ENCODE measurements at regions not wholly inside any gene's neighbourhood (a gene's known extent, or its start where the extent isn't known, plus 50 kb on each side); places are given as distances from the start of the nearest gene placed in this dataset.
"Not testable (repeated sequence)": the region's sequence is repeated elsewhere in the genome, so short reads cannot be mapped to it uniquely, and the experiment has no call there.

- no peak for TF ChIP-seq CTCF (IDR thresholded peaks at IDR 0.05)
- no peak overlapping the region for H3K4me3 ChIP-seq
- no peak for DNase-seq (ENCODE audit: low spot score)
Observed at GRCh38 chr7:3146571-3147226, 103.0 kb upstream of the CARD11 start.

GRCh38 chr7:3148471-3148870, 104.8 kb upstream of the CARD11 start:
- not testable (repeated sequence) for DNase-seq (ENCODE audit: low spot score); H3K27ac ChIP-seq; H3K4me3 ChIP-seq

More at GRCh38 chr7:3146571-3147226, 103.0 kb upstream of the CARD11 start:
- H3K27ac ChIP-seq = no peak overlapping the region

GRCh38 chr7:3149231-3149995, 105.7 kb upstream of the CARD11 start:
- DNase-seq (ENCODE audit: low spot score) = no peak
- no peak for TF ChIP-seq CTCF (IDR thresholded peaks at IDR 0.05)
- H3K4me3 ChIP-seq = no peak overlapping the region
- no peak overlapping the region for H3K27ac ChIP-seq

- Histone ChIP-seq H3K4me3 (no peak overlapping the region), H3K27ac (no peak overlapping the region)
- DNase-seq (ENCODE audit: low spot score) = no peak
- TF ChIP-seq CTCF (IDR thresholded peaks at IDR 0.05) = no peak
Observed at GRCh38 chr7:3150027-3150426, 106.4 kb upstream of the CARD11 start.

- no peak for DNase-seq (ENCODE audit: low spot score)
- no peak for TF ChIP-seq CTCF (IDR thresholded peaks at IDR 0.05)
- Histone ChIP-seq H3K4me3 (no peak overlapping the region), H3K27ac (no peak overlapping the region)
Observed at GRCh38 chr7:3151784-3152183, 108.1 kb upstream of the CARD11 start.

GRCh38 chr7:3152714-3153113, 109.0 kb upstream of the CARD11 start:
- DNase-seq (ENCODE audit: low spot score) = no peak
- no peak overlapping the region for H3K4me3 ChIP-seq
- no peak for TF ChIP-seq CTCF (IDR thresholded peaks at IDR 0.05)
- no peak overlapping the region for H3K27ac ChIP-seq

- Histone ChIP-seq H3K27ac (no peak overlapping the region), H3K4me3 (no peak overlapping the region)
- TF ChIP-seq CTCF (IDR thresholded peaks at IDR 0.05) = no peak
- DNase-seq (ENCODE audit: low spot score) = no peak
Observed at GRCh38 chr7:3153118-3153517, 109.5 kb upstream of the CARD11 start.

Data from coronary artery (tissue), 2 donors.